ENCODE measurements at regions not wholly inside any gene's neighbourhood (a gene's known extent, or its start where the extent isn't known, plus 50 kb on each side); places are given as distances from the start of the nearest gene placed in this dataset.

GRCh38 chr6:127058936-127059335 is 59.5 kb upstream of the RSPO3 start:
- Histone ChIP-seq H3K79me2 (ENCODE audit: low read length) (no peaks in the 10 kb centered on the region), H3K4me2 (ENCODE audit: low read depth, low read length) (no peak overlapping the region), H3K9me2 (replicated peaks; ENCODE audit: insufficient read depth, low read length) (no peaks in the 10 kb centered on the region), H3K9me3 (replicated peaks; ENCODE audit: insufficient read depth, low read length) (no peaks in the 10 kb centered on the region), H4K20me1 (ENCODE audit: insufficient read depth, low read length) (no peaks in the 10 kb centered on the region), H3K27me3 (replicated peaks; ENCODE audit: insufficient read depth, low read length) (no peaks in the 10 kb centered on the region), H3F3A (ENCODE audit: insufficient read depth, low read length) (no peaks in the 10 kb centered on the region), H3K4me1 (ENCODE audit: low read length) (no peaks in the 10 kb centered on the region), H3K9ac (ENCODE audit: low read length) (no peak overlapping the region), H2AFZ (ENCODE audit: low read length) (no peak overlapping the region), H3K4me3 (ENCODE audit: low read length) (no peak overlapping the region), H3K36me3 (replicated peaks; ENCODE audit: insufficient read depth, low read length) (no peaks in the 10 kb centered on the region), H3K27ac (ENCODE audit: low read length) (no peak overlapping the region)
- DNase-seq = no peak
- no peak for TF ChIP-seq CTCF (IDR thresholded peaks at IDR 0.05; ENCODE audit: low read length)
- TF ChIP-seq EZH2 (optimal IDR thresholded peaks at IDR 0.05; ENCODE audit: low read depth, low read length) = no peak
- TF ChIP-seq EZH2phosphoT487 (IDR thresholded peaks at IDR 0.05; ENCODE audit: low read length) = no peak
